ENCODE measurements at regions not wholly inside any gene's neighbourhood (a gene's known extent, or its start where the extent isn't known, plus 50 kb on each side); places are given as distances from the start of the nearest gene placed in this dataset.

- TF ChIP-seq POLR2AphosphoS5 (IDR thresholded peaks at IDR 0.05): no peak
- no peak for TF ChIP-seq POLR2A (IDR thresholded peaks at IDR 0.05)
- no peak for TF ChIP-seq CTCF (IDR thresholded peaks at IDR 0.05)
These were observed 163.9 kb upstream of the PRNP start for GRCh38 chr20:4522310-4522709.
